Gastroesophageal sphincter (tissue), 4 donors: ENCODE measurements at regions not wholly inside any gene's neighbourhood (a gene's known extent, or its start where the extent isn't known, plus 50 kb on each side); places are given as distances from the start of the nearest gene placed in this dataset.

Experiments
- ATAC-seq: fragments of 150-250 bp; one replicate; pipeline ENCODE4 v1.9.1; 2016; ENCODE audit warnings: mild to moderate bottlenecking, moderate library complexity
- H3K27ac ChIP-seq, 4 donors: fragments of 200-600 bp; sonication (generic) in 3 of 4; 1 replicate in 3 of 4; 2 replicates in 1 of 4; pipeline ENCODE4 v1.5.1; 2016 to 2019
- H3K27me3 ChIP-seq: fragments of 200-600 bp; sonication (generic); one replicate; pipeline ENCODE4 v1.5.1; 2019
- H3K36me3 ChIP-seq, 2 donors: fragments of 200-600 bp; sonication (generic); one replicate each; pipeline ENCODE4 v1.5.1; 2019; ENCODE audit warnings: control low read depth in 1 of 2
- H3K4me1 ChIP-seq, 3 donors: fragments of 200-600 bp; sonication (generic); 1 replicate in 2 of 3; 2 replicates in 1 of 3; pipeline ENCODE4 v1.5.1; 2016 to 2019; ENCODE audit warnings: control low read depth in 2 of 3
- H3K4me3 ChIP-seq, 2 donors: fragments of 200-600 bp; sonication (generic); one replicate each; pipeline ENCODE4 v1.5.1; 2019; ENCODE audit warnings: mild to moderate bottlenecking in 1 of 2, moderate library complexity in 1 of 2
- H3K9me3 ChIP-seq, 3 donors: fragments of 200-600 bp; sonication (generic); one replicate each; pipeline ENCODE4 v1.5.1; 2017 to 2019; ENCODE audit warnings: control low read depth in 2 of 3
- CTCF ChIP-seq, 4 experiments: fragments of 200-600 bp in 2 of 4; fragments of 450-650 bp in 2 of 4; sonication (generic) in 1 of 4; IDR thresholded peaks; one replicate each; pipeline ENCODE4 v1.5.1; 2017 to 2019; ENCODE audit warnings: antibody characterized with exemption in 4 of 4, mild to moderate bottlenecking in 2 of 4, moderate library complexity in 2 of 4
- EP300 ChIP-seq: sonication (generic); formaldehyde crosslinking; IDR thresholded peaks from one replicate; pipeline ENCODE4 v1.6.1; 2017; ENCODE audit warnings: antibody characterized with exemption, mild to moderate bottlenecking
- POLR2A ChIP-seq, 2 donors: fragments of 450-650 bp; IDR thresholded peaks; one replicate each; pipeline ENCODE4 v1.6.1; 2017; ENCODE audit warnings: antibody characterized with exemption in 2 of 2, mild to moderate bottlenecking in 2 of 2, moderate library complexity in 1 of 2
- POLR2AphosphoS5 ChIP-seq: sonication (generic); formaldehyde crosslinking; IDR thresholded peaks from one replicate; pipeline ENCODE4 v1.6.1; 2017; ENCODE audit warnings: antibody characterized with exemption
- WGBS, 2 donors: methylation state at CpG; one replicate each; pipeline ENCODE4 v1.1.5; 2018; ENCODE audit warnings: low coverage in 1 of 2; 5-methylcytosine and 5-hydroxymethylcytosine counted together

- 73 to 93% methylated on average over 1 to 2 of the region's 2 CpGs for WGBS, 2 donors
Observed at GRCh38 chr2:6354546-6354945, 511.2 kb downstream of the CMPK2 start.

GRCh38 chr2:6355886-6356761, 509.6 kb downstream of the CMPK2 start:
- no peaks in the 10 kb centered on the region for H3K4me1 ChIP-seq
- no peak for TF ChIP-seq POLR2A (IDR thresholded peaks at IDR 0.05)
- no peak for TF ChIP-seq POLR2AphosphoS5
- TF ChIP-seq EP300 = no peak
- no peak for TF ChIP-seq CTCF (IDR thresholded peaks at IDR 0.05)
- 20 to 67% methylated on average over 1 to 2 of the region's 6 CpGs for WGBS, 2 donors
- H3K4me3 ChIP-seq = no peak overlapping the region
- H3K9me3 ChIP-seq = no peaks in the 10 kb centered on the region
- H3K36me3 ChIP-seq = no peaks in the 10 kb centered on the region
- ATAC-seq = no peak
- H3K27me3 ChIP-seq = no peaks in the 10 kb centered on the region
- no peak overlapping the region for H3K27ac ChIP-seq

More at GRCh38 chr2:6354546-6354945, 511.2 kb downstream of the CMPK2 start:
- Histone ChIP-seq H3K4me3 (no peak overlapping the region), H3K36me3 (no peaks in the 10 kb centered on the region), H3K27ac (no peak overlapping the region), H3K9me3 (no peaks in the 10 kb centered on the region), H3K27me3 (no peaks in the 10 kb centered on the region), H3K4me1 (no peaks in the 10 kb centered on the region)
- no peak for ATAC-seq
- TF ChIP-seq CTCF (IDR thresholded peaks at IDR 0.05) (no peak), POLR2A (IDR thresholded peaks at IDR 0.05) (no peak), EP300 (no peak), POLR2AphosphoS5 (no peak)

- no peaks in the 10 kb centered on the region for H3K9me3 ChIP-seq
- ATAC-seq = no peak
- TF ChIP-seq POLR2A (IDR thresholded peaks at IDR 0.05) = no peak
- TF ChIP-seq EP300 = no peak
- no peak for TF ChIP-seq CTCF (IDR thresholded peaks at IDR 0.05)
- TF ChIP-seq POLR2AphosphoS5 = no peak
- H3K4me1 ChIP-seq = no peaks in the 10 kb centered on the region
- H3K4me3 ChIP-seq = no peak overlapping the region
- no peak overlapping the region for H3K27ac ChIP-seq
- WGBS, 2 donors = 56 to 60% methylated on average over 5 of the region's 5 CpGs
- no peaks in the 10 kb centered on the region for H3K27me3 ChIP-seq
- no peaks in the 10 kb centered on the region for H3K36me3 ChIP-seq
Observed at GRCh38 chr2:6358546-6358945, 507.2 kb downstream of the CMPK2 start.

GRCh38 chr2:6358985-6359384, 506.7 kb downstream of the CMPK2 start:
- Histone ChIP-seq H3K9me3 (no peaks in the 10 kb centered on the region), H3K27me3 (no peaks in the 10 kb centered on the region), H3K27ac (no peak overlapping the region), H3K4me3 (no peak overlapping the region), H3K4me1 (no peaks in the 10 kb centered on the region), H3K36me3 (no peaks in the 10 kb centered on the region)
- ATAC-seq = no peak
- WGBS, 2 donors = 80 to 92% methylated on average over 3 to 4 of the region's 5 CpGs
- TF ChIP-seq POLR2A (IDR thresholded peaks at IDR 0.05) = no peak
- no peak for TF ChIP-seq CTCF (IDR thresholded peaks at IDR 0.05)

GRCh38 chr2:6359964-6360363, 505.7 kb downstream of the CMPK2 start:
- Histone ChIP-seq H3K9me3 (no peaks in the 10 kb centered on the region), H3K36me3 (no peaks in the 10 kb centered on the region), H3K4me3 (no peak overlapping the region), H3K4me1 (no peaks in the 10 kb centered on the region), H3K27ac (no peak overlapping the region), H3K27me3 (no peaks in the 10 kb centered on the region)
- ATAC-seq = no peak
- TF ChIP-seq POLR2AphosphoS5 (no peak), EP300 (no peak), CTCF (IDR thresholded peaks at IDR 0.05) (no peak), POLR2A (IDR thresholded peaks at IDR 0.05) (no peak)
- 43 to 59% methylated on average over 3 to 4 of the region's 5 CpGs for WGBS, 2 donors
